T-helper 1 cell treated with Interleukin-12 subunit alpha and Interleukin-12 subunit beta and Interleukin-4 antibody, amounts not matched to agents 30 ng/mL and 1 ng/mL, for 36 hours (primary cell): ENCODE measurements at regions not wholly inside any gene's neighbourhood (a gene's known extent, or its start where the extent isn't known, plus 50 kb on each side); places are given as distances from the start of the nearest gene placed in this dataset.

Experiments used
- intact Hi-C: fragments of 100-400 bp; cut with micrococcal nuclease; formaldehyde crosslinking; loops from one replicate; pipeline ENCODE4 v1.15.1; 2024

GRCh38 chr11:10909141-10909883 lies 51.5 kb upstream of the ZBED5 start:
- intact Hi-C loops: no loop called here

GRCh38 chr11:10908215-10908951 lies 50.5 kb upstream of the ZBED5 start:
- intact Hi-C loops: no loop called here
